ENCODE measurements at regions not wholly inside any gene's neighbourhood (a gene's known extent, or its start where the extent isn't known, plus 50 kb on each side); places are given as distances from the start of the nearest gene placed in this dataset.

DNA sequence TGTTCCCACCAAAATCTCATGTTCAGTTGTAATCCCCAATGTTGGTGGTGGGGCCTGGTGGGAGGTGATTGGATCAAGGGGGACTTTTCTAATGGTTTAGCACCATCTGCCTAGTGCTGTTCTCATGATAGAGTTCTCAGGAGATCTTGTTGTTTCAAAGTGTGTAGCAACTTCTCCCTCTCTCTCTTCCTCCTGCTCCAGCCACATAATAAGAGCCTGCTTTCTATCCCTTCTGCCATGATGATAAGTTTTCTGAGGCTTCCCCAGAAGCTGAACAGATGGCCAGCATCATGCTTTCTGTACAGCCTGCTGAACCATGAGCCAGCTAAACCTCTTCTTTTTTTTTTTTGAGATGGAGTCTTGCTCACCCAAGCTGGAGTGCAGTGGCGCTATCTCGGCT is 910.6 kb downstream of the KCNMA1 start:
- TF ChIP-seq EZH2 (IDR thresholded peaks at IDR 0.05; ENCODE audit: low read depth, low read length, severe bottlenecking) (no peak), EP300 (IDR thresholded peaks at IDR 0.05; ENCODE audit: borderline replicate concordance in 1 of 2, low read depth in 2 of 2, low read length in 2 of 2) (no peak), POLR2A (IDR thresholded peaks at IDR 0.05; ENCODE audit: control extremely low read depth in 1 of 2, low read depth in 2 of 2, low read length in 2 of 2) (no peak), RXRA (IDR thresholded peaks at IDR 0.05; ENCODE audit: insufficient read depth, low read depth, low read length) (no peak)
- TF ChIP-seq, protein P1, sequence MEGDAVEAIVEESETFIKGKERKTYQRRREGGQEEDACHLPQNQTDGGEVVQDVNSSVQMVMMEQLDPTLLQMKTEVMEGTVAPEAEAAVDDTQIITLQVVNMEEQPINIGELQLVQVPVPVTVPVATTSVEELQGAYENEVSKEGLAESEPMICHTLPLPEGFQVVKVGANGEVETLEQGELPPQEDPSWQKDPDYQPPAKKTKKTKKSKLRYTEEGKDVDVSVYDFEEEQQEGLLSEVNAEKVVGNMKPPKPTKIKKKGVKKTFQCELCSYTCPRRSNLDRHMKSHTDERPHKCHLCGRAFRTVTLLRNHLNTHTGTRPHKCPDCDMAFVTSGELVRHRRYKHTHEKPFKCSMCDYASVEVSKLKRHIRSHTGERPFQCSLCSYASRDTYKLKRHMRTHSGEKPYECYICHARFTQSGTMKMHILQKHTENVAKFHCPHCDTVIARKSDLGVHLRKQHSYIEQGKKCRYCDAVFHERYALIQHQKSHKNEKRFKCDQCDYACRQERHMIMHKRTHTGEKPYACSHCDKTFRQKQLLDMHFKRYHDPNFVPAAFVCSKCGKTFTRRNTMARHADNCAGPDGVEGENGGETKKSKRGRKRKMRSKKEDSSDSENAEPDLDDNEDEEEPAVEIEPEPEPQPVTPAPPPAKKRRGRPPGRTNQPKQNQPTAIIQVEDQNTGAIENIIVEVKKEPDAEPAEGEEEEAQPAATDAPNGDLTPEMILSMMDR (IDR thresholded peaks at IDR 0.05; ENCODE audit: control extremely low read depth in 1 of 3, insufficient read depth in 1 of 3, low read depth in 1 of 3, low read length in 3 of 3), result no peak
